ENCODE measurements at regions not wholly inside any gene's neighbourhood (a gene's known extent, or its start where the extent isn't known, plus 50 kb on each side); places are given as distances from the start of the nearest gene placed in this dataset.

GRCh38 chr1:177825276-177825901 lies 144.5 kb downstream of the SEC16B start:
- no peak overlapping the region for H3K4me3 ChIP-seq (replicated peaks in 1 of 2; ENCODE audit: low read depth in 2 of 2, low read length in 2 of 2)
- no peak for TF ChIP-seq CTCF (IDR thresholded peaks at IDR 0.05; ENCODE audit: low read depth, low read length)
- no peak for DNase-seq (ENCODE audit: low read depth in 2 of 2)

- no peak overlapping the region for H3K4me3 ChIP-seq (replicated peaks in 1 of 2; ENCODE audit: low read depth in 2 of 2, low read length in 2 of 2)
- no peak for DNase-seq (ENCODE audit: low read depth in 2 of 2)
- TF ChIP-seq CTCF (IDR thresholded peaks at IDR 0.05; ENCODE audit: low read depth, low read length), result no peak
These were observed 145.3 kb downstream of the SEC16B start for GRCh38 chr1:177824508-177824982.

- no peak for TF ChIP-seq CTCF (IDR thresholded peaks at IDR 0.05; ENCODE audit: low read depth, low read length)
These were observed 149.6 kb downstream of the SEC16B start for GRCh38 chr1:177820213-177820612.

GRCh38 chr1:177817937-177818875 lies 151.7 kb downstream of the SEC16B start:
- no peak overlapping the region for H3K4me3 ChIP-seq (replicated peaks in 1 of 2; ENCODE audit: low read depth in 2 of 2, low read length in 2 of 2)
- no peak for TF ChIP-seq CTCF (IDR thresholded peaks at IDR 0.05; ENCODE audit: low read depth, low read length)
- DNase-seq (ENCODE audit: low read depth in 2 of 2), result no peak

More at GRCh38 chr1:177820213-177820612, 149.6 kb downstream of the SEC16B start:
- DNase-seq (ENCODE audit: low read depth in 2 of 2), result no peak
- H3K4me3 ChIP-seq (replicated peaks in 1 of 2; ENCODE audit: low read depth in 2 of 2, low read length in 2 of 2), result no peak overlapping the region

- no peak overlapping the region for H3K4me3 ChIP-seq (replicated peaks in 1 of 2; ENCODE audit: low read depth in 2 of 2, low read length in 2 of 2)
- no peak for TF ChIP-seq CTCF (IDR thresholded peaks at IDR 0.05; ENCODE audit: low read depth, low read length)
- no peak for DNase-seq (ENCODE audit: low read depth in 2 of 2)
These were observed 157.2 kb downstream of the SEC16B start for GRCh38 chr1:177812650-177813049.

- TF ChIP-seq CTCF (IDR thresholded peaks at IDR 0.05; ENCODE audit: low read depth, low read length), result no peak
- DNase-seq (ENCODE audit: low read depth in 2 of 2), result no peak
- no peak overlapping the region for H3K4me3 ChIP-seq (replicated peaks in 1 of 2; ENCODE audit: low read depth in 2 of 2, low read length in 2 of 2)
These were observed 157.7 kb downstream of the SEC16B start for GRCh38 chr1:177812144-177812543.
